DND-41 (cell line): ENCODE measurements at regions not wholly inside any gene's neighbourhood (a gene's known extent, or its start where the extent isn't known, plus 50 kb on each side); places are given as distances from the start of the nearest gene placed in this dataset.

Experiments used
- CTCF ChIP-seq: IDR thresholded peaks from 2 replicates; pipeline ENCODE4 v1.5.1; 2012; ENCODE audit warnings: borderline replicate concordance, low read length, moderate library complexity, mild to moderate bottlenecking; ENCODE audit not compliant: poor library complexity, severe bottlenecking; ENCODE audit errors: extremely low read depth
- EZH2 ChIP-seq: IDR thresholded peaks from 3 replicates; pipeline ENCODE4 v1.6.1; 2012; ENCODE audit warnings: borderline replicate concordance, low read depth, mild to moderate bottlenecking, moderate library complexity, low read length, inconsistent platforms; ENCODE audit not compliant: severe bottlenecking

- peak; percentile 49 for TF ChIP-seq CTCF
- TF ChIP-seq EZH2, result no peak
Observed at GRCh38 chr6:165098165-165098564, 211.2 kb downstream of the C6orf118 start.
